Loucy (cell line): ENCODE measurements at regions not wholly inside any gene's neighbourhood (a gene's known extent, or its start where the extent isn't known, plus 50 kb on each side); places are given as distances from the start of the nearest gene placed in this dataset.

Experiments
- CTCF ChIP-seq: fragments of 200-600 bp; sonication (generic); conservative IDR thresholded peaks from 2 replicates; pipeline ENCODE4 v1.5.1; 2014; ENCODE audit warnings: mild to moderate bottlenecking, antibody characterized with exemption, low read length
- EZH2phosphoT487 ChIP-seq: fragments of 200-600 bp; IDR thresholded peaks from 2 replicates; pipeline ENCODE4 v1.6.1; 2018; ENCODE audit warnings: antibody characterized with exemption, mild to moderate bottlenecking, moderate library complexity, borderline replicate concordance

- TF ChIP-seq CTCF (no peak), EZH2phosphoT487 (no peak)
Measured at GRCh38 chr3:159732172-159733111, 256.2 kb upstream of the IL12A start.
